HG03354 (cell line): ENCODE measurements at regions not wholly inside any gene's neighbourhood (a gene's known extent, or its start where the extent isn't known, plus 50 kb on each side); places are given as distances from the start of the nearest gene placed in this dataset.
"Not testable (repeated sequence)": the region's sequence is repeated elsewhere in the genome, so short reads cannot be mapped to it uniquely, and the experiment has no call there.

Experiments used
- ATAC-seq: cut with Tn5 transposase; IDR thresholded peaks from one replicate; pipeline ENCODE4 v1.9.1; 2021; ENCODE audit warnings: mild to moderate bottlenecking; ENCODE audit not compliant: unreplicated experiment, poor library complexity, severe bottlenecking

DNA sequence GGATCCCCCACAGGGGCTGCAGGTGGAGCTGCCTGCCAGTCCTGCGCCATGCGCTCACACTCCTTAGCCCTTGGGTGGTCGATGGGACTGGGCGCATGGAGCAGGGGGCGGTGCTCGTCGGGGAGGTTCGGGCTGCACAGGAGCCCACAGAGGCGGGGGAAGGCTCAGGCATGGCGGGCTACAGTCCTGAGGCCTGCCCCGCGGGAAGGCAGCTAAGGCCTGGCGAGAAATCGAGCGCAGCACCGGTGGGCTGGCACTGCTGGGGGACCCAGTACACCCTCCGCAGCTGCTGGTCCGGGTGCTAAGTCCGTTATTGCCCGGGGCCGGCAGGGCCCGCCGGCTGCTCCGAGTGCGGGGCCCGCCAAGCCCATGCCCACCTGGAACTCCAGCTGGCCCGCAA lies 701.8 kb upstream of the CHRM3 start:
- not testable (repeated sequence) for ATAC-seq

DNA sequence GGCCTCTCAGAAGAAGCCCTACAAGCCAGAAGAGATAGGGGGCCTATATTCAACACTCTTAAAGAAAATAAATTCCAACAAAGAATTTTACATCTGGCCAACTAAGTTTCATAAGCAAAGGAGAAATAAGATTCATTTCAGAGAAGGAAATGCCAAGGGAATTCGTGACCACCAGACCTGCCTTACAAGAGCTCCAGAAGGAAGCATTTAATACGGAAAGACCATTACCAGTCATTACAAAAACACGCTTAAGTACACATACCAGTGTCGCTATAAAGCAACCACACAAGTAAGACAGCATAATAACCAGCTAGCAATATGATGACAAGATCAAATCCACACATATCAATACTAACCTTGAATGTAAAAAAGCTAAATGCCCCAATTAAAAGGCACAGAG lies 704.9 kb upstream of the CHRM3 start:
- ATAC-seq: no peak

DNA sequence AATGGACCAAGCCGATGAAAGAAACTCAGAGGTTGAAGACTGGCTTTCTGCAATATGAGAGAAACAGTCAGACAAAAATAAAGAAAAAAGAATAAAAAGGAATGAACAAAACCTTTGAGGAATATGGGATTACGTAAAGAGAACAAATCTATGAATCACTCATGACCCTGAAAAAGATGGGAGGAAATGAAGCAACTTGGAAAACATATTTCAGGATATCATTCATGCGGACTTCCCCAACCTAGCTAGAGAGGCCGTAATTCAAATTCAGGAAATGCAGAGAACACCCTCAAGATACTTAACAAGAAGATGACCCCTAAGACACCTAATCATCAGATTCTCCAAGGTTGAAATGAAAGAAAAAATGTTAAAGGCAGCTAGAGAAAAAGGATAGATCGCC lies 705.3 kb upstream of the CHRM3 start:
- ATAC-seq: no peak

DNA sequence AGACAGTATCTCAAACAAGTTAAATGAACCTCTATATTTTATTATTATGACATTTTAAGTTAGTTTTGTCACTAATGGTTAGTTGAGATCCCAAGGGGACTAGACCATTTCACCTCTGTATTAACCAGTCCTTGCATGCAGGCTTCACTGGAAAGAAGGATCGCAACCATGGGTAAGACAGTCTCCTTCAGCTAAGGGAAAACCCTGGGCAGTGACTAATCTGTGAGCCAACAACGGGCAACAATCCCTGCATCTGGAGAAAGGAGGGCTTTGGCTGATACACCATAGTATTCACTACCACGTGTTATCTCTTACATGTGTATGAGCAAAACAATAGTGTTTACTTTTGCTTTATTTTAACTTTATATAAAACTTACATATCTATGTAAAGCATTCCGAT lies 708.8 kb upstream of the CHRM3 start:
- no peak for ATAC-seq

DNA sequence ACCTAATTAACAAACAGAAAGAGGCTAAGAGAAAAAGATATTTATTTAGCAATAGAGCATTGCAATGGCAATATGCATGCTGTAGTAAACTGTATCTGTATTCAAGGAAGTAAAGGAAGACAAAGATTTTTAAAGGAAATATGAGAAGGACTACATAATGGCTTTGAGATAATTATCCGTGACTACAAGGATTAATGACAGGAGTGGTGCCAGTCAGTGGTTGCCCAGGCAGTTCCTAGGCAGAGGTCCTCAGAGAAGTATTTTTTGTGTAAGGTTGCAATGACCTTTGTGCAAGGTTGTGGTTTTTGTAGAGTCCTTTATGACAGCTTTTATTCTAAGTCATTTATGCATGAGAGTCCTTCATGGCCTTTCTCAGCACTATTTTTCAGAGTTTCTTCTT lies 711.1 kb upstream of the CHRM3 start:
- no peak for ATAC-seq

DNA sequence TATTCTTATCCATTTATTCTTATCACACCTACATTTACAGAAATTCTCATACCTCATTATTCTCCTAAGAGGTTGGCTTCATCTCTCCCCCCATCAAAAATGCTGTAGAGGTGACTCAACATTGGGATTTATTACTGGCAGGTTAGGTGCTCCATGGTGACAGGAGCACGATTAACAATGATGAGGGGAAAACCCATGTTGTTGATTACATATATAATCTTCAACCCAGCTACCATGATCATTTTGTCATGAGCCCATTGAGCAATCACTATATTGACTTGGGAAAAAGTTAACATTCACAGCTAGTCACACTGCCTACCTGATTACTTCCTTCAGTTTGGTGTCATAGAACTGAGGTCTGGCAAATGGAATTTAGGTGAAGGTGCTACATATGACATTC lies 712.1 kb upstream of the CHRM3 start:
- no peak for ATAC-seq

DNA sequence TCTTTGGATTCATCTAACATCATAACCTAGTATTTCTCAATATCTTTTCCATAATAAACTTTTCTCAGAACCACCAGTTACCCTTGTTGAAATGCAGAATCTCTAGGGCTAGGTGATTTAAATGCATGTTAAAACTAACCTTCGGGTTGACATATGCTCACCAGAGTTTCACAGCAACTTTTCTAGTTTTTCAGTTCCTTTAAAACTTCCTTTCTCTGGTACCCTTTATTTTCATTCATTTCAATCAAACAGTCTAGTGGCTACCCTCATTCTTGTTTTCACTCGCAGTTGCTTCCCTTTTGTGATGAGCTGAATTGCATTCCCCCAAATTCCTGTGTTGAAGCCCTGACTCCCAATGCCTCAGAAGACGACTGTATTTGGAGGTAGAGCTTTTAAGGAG lies 712.8 kb upstream of the CHRM3 start:
- ATAC-seq: no peak

DNA sequence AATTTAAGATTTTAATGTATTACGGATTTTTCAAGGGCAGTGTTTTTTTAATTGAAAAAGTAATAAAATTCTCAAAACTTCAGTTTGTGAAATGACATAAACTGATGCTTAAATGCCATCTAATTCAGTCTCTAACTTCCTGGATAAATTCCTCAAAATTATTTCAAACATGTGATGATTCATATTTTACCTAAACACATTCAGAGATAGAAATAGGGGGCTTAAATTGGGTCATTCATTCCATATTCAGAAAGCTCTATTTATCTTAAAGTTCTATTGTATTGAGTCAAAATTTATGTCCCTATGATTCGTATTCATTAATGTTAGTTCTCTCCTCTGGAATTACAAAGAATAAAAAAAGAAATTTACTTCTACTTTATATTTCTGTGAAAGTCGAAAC lies 713.6 kb upstream of the CHRM3 start:
- no peak for ATAC-seq

DNA sequence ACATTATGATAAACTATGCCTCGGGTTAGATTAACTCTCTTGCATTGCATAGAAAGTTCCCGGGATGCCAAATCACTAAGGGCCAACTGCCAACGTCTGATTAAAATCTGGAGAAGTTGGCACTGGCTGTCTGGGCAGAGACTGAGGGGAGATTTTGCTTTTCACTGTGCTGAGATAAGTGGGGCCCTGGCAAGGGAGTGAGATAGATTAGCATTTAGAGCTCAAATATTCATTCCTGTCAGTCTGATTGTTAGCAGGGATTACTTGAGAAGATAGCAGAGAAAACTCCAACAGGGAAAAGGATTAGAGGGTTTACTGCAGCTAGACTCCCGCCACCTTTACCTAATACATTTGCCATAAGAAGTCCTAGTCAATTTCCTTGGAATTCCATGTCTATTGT lies 714.1 kb upstream of the CHRM3 start:
- no peak for ATAC-seq

DNA sequence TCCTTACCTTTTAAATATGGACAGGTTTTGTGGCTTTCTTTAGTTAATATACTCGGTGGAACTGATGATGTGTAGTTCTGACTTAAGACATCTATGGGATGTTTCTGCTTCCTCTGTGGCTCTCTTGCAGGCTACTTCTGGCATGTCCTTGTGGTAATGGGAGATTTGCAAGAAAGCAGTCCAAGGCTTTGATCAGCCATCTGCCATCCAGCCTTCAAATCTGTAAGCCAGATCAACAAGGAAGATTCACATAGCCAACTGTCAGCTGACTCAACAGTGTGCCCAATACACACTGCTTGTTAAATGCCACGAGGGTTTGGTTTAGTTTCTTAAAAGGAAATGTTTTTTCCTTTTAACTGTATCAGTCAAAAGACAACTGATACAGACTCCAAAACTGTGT lies 722.2 kb upstream of the CHRM3 start:
- ATAC-seq: no peak

DNA sequence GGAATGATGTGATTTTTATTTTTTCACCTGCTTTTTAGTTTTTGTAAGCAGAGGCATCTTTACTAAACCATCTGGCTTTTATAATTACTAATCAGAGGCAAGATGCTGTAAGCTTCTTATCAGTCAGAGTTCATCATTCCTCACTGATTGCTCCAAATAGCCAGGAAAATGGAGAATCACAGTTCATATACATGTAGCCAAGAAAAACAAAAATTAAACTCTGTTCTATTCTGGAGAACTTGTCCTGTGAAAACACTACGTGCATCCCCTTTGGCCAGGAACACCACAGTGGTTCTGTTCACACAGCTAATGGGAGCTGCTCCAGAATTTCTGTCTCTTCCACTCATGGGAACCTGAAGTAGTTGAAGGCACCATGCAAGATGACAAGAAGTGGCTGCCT lies 725.5 kb upstream of the CHRM3 start:
- no peak for ATAC-seq

DNA sequence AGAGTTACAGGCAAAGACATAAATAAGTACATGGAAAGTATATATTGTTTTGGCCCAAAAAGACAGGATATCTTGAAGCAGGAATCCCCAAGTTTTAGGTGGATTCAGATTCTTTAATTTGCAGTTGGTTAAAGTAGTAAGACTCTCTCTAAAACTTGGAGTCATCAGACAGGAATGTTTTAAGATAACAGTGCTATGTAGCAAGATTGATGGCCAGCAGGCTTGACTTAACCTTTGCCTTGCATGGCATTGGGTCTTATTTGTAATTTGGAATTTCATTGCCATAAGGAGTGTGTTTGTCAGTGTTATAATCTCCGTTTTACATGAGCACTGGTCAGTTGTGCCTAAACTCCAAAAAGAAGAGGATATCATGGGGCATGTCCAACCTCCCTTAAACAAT lies 727.6 kb upstream of the CHRM3 start:
- no peak for ATAC-seq

DNA sequence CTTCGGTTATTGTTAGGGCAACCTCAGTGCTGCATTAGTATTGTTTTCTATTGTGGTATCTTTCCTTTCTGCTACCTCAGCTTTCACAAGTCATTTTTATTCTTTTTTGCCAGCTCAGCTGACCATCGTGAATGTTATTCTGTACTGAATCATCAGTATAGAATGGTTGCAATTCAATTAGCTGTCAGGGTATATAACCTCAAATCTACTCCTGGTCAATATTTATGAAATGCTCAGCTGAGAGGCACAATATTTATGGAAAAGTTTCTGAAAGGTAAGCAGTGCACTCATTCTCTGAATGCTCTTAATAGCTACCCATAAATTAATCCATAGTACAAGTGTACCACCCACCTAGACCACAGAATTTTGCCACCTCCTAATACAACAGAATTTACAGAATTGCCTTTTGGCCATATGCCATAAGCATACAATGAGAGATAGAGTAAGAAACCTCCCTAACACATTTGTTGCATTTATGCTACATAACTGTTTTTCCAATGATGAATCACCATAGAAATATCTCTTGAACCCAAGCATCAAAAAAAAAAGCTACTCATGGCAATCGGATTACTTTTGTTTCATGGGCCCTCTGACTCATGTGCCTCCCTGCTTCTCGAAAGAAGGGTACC lies 732.6 kb upstream of the CHRM3 start:
- no peak for ATAC-seq

DNA sequence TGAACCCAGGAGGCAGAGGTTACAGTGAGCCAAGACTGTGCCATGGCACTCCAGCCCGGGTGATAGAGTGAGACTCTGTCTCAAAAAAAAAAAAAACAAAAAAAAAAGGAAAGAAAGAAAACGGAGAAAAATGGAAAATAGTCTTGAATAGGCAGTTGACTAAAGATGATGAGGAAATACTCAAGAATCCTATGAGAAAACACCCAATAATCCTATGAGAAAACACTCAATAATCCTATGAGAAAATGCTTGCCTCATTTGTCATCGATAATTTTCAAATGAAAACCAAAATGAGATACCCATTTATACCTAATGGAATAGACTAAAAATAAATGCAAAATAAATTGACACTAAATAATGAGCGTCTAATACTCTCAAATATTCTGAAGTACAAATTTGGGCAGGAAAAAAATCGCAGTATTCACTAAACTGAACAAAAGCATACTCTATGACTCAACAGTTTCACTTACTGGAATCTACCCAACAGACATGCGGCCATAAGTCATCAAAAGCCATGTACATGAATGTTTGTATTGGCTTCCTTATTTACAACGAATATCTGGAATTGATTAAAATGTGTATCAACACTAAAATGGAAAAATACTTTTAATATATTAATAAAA lies 733.9 kb upstream of the CHRM3 start:
- no peak for ATAC-seq

DNA sequence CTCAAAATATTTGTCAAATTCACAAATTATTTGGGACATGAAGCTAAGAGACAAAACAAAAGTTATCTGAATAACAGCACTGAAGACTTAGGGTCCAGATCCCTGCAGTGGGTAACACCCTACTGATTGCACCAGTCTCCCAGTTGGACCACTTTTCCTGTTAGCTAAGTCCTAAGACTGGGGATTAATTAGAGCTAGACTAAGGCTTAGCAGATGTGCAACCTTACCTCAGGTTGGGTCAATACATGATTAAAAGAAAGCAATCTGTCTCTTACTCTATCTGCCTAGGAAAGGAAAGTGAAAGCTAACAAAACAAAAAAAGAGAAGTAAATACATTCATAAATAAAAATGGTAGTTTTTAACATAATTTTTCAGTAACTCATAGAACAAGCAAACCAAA lies 737.2 kb upstream of the CHRM3 start:
- no peak for ATAC-seq

DNA sequence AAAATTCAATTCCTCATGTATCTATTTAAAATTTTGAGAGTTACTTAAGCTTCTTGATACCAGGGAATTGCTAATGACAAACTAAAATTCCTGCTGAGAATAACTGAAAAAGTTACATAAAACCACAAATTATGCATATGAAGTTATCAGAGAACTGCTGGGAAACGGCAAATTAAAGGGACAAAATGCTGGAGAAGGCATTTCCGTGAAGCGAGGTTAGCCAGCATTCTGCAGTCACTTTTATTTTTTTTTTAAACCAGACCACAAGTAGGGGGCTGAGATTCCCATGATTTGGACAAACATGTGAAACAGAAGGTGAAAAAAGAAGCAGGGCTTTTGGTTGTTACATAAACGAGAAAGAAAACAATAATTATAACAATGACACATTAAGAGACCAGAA lies 737.6 kb upstream of the CHRM3 start:
- no peak for ATAC-seq

DNA sequence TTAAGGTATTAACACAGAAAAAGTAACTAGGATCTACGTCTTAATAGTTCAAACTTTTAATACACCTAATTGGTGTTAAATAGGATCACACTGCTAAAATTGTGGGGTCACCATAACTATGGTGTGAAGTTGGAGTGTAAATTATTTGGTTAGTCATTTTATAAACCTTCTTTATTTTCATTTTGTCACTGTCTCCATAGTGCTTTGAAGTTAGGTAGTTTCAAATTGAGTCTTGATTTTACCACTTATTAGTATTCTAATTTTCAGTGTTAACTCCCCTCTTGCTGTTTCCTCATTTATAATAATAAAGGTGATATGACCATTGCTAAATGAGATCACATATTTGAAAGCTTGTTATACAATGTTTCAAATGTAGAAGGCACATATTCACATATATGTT lies 738.1 kb upstream of the CHRM3 start:
- no peak for ATAC-seq

DNA sequence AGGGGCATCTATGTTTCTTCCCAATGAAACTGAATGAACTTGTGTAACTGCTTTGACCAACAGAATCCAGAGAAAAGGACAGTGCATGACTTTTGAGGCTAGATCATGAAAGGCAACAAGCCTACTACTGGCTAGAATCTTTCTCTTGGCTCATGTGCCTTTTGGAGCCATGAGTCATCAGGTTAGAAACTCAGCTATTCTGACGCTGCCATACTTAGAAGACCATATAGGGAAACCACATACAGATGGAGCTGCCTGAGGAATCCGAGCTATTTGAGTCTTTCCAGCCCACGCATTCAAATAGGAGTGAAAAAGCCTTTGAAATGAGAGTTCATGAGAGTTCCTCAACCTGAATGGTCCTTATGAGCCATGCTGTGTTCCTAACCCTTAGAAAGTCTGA lies 738.5 kb upstream of the CHRM3 start:
- no peak for ATAC-seq

DNA sequence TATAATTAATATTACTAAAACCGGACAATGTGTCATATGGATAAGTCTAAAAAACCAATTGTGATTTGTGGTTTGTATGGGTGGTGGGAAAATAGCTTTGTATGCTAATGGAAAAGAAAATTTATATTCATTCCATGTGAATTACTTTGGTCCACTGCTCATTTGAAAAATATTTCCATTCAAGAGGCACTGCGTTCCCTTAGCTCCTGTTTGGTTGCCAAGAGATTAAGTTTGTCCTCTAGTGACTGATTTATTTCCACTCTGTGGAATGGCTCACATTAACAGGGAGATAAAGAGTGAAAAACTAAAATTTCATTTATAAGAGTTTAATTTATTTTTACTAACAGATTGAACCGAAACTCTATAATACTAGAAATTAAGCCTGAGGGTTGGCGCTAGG lies 744.1 kb upstream of the CHRM3 start:
- no peak for ATAC-seq

DNA sequence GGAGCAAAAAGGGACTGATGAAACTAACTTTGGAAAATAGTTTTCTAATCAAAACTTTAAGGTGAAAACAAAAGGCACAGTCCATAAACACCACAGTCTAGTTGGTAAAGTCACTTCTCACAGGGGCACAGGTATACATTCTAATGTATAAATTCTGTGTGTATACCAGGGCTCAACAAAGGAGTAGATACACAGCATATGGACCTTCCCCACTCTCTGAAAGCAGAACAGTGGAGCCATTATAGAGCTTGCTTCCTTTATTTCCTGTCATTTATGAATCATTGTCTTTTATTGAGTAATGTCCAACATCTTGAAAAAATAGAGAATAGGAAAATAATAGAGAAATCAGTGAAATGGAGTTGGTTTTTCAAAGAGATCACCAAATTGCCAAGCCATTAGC lies 746.5 kb upstream of the CHRM3 start:
- ATAC-seq: no peak

DNA sequence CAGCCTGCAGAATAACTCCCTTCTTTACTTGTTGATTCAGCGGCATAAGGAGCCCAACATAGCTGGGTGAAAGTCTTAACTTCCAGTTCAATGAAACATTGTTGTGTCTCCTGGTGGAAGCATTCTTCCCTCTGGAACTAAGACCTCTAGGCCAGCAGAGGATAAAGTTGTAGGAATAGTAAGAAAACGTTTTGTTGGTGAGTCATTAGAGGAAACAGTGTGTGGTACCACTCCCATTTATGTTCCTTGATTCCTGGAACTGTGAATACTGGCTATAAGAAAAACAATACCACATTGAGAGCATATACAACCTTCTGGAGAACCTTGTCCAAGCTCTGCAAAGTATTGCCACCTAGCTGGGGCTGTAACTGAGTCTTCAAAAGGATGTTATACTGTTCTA lies 737.4 kb upstream of the ZP4 start:
- ATAC-seq: no peak

DNA sequence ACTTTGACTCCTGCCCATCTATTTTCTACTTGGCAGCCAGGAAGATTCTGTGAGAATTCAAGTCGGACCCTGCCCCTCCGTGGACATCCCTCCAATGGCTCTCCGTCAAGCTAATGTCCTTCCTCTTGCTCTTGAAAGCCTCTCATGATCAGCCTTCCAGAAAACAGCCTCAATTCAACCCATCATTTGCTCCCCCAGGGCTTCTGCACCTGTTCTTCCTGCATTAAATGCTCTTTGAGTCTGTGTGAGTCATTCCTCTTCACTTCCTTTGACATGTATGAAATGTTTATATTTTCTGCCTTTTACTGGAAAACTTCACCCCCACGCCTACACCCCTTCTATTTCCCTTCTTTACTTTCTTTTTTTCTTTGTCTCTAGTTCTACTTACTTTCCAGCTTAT lies 734.1 kb upstream of the ZP4 start:
- ATAC-seq: no peak
